CD4-positive, alpha-beta T cell treated with Interleukin-4 for 4 hours (primary cell): ENCODE measurements at regions not wholly inside any gene's neighbourhood (a gene's known extent, or its start where the extent isn't known, plus 50 kb on each side); places are given as distances from the start of the nearest gene placed in this dataset.

Experiments used
- DNase-seq: peaks from one replicate; pipeline ENCODE4 v3.0.0-alpha.2; 2020

- DNase-seq = no peak
Observed at GRCh38 chr4:182177166-182177565, 66.0 kb upstream of the TENM3 start.

GRCh38 chr4:182179105-182179504 lies 64.1 kb upstream of the TENM3 start:
- DNase-seq = no peak

GRCh38 chr4:182179751-182180150 lies 63.5 kb upstream of the TENM3 start:
- no peak for DNase-seq

- DNase-seq = no peak
Observed at GRCh38 chr4:182185491-182185890, 57.7 kb upstream of the TENM3 start.

- DNase-seq = no peak
Observed at GRCh38 chr4:182187674-182188073, 55.5 kb upstream of the TENM3 start.

- no peak for DNase-seq
Observed at GRCh38 chr4:182188622-182189021, 54.6 kb upstream of the TENM3 start.

GRCh38 chr4:182189103-182189878 lies 53.9 kb upstream of the TENM3 start:
- DNase-seq = no peak

GRCh38 chr4:182190306-182190705 lies 52.9 kb upstream of the TENM3 start:
- DNase-seq = no peak

- DNase-seq = no peak
Observed at GRCh38 chr4:182192511-182193181, 50.6 kb upstream of the TENM3 start.

- DNase-seq = no peak
Observed at GRCh38 chr4:182193311-182193710, 49.9 kb upstream of the TENM3 start.
